ENCODE measurements at regions not wholly inside any gene's neighbourhood (a gene's known extent, or its start where the extent isn't known, plus 50 kb on each side); places are given as distances from the start of the nearest gene placed in this dataset.
"Not testable (repeated sequence)": the region's sequence is repeated elsewhere in the genome, so short reads cannot be mapped to it uniquely, and the experiment has no call there.

DNA sequence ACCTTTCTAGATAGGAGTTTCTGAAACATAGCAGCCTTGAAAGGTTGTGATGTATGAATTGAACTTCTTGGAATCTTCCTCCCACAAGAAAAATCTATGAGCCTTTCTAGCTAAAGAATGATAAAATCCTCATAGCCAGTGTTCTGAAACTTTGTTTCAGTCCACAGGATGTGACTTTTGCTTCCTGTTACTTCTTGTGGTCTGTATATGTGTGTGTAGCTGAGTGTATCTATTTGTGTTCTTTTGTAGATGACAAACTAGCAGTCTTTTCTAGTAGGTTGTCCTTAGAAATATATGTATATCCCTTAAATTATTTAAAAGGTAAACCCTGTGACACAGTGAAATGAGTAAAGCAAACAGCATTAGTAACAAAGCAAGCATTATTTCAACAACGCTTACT is 188.8 kb downstream of the MRPS30 start:
- WGBS, 2 donors = 87 to 96% methylated on average over 1 of the region's 1 CpG
- no peak for ATAC-seq
- intact Hi-C loops (cut with DNase I) = no loop called here

DNA sequence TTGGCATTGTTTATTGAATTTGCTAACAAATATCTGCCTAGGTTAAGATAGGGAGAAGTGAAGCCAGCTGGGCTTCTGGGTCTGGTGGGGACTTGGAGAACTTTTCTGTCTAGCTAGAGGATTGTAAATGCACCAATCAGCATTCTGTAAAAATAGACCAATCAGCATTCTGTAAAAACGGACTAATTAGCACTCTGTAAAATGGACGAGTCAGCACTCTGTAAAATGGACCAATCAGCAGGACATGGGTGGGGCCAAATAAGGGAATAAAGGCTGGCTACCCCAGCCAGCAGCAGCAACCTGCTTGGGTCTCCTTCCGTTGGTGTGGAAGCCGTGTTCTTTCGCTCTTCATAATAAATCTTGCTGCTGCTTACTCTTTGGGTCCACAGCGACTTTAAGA is 198.4 kb downstream of the MRPS30 start:
- H3K36me3 ChIP-seq; H3K9me3 ChIP-seq; H3K27ac ChIP-seq; DNase-seq; H3K27me3 ChIP-seq; intact Hi-C loops (cut with DNase I); H3K4me1 ChIP-seq; ATAC-seq; H3K4me3 ChIP-seq: not testable (repeated sequence)
- 83 to 88% methylated on average over 6 of the region's 6 CpGs for WGBS, 2 donors

More for the DNA sequence above, 188.8 kb downstream of the MRPS30 start:
- no peaks in the 10 kb centered on the region for H3K4me1 ChIP-seq
- no peaks in the 10 kb centered on the region for H3K9me3 ChIP-seq
- TF ChIP-seq, protein P1, sequence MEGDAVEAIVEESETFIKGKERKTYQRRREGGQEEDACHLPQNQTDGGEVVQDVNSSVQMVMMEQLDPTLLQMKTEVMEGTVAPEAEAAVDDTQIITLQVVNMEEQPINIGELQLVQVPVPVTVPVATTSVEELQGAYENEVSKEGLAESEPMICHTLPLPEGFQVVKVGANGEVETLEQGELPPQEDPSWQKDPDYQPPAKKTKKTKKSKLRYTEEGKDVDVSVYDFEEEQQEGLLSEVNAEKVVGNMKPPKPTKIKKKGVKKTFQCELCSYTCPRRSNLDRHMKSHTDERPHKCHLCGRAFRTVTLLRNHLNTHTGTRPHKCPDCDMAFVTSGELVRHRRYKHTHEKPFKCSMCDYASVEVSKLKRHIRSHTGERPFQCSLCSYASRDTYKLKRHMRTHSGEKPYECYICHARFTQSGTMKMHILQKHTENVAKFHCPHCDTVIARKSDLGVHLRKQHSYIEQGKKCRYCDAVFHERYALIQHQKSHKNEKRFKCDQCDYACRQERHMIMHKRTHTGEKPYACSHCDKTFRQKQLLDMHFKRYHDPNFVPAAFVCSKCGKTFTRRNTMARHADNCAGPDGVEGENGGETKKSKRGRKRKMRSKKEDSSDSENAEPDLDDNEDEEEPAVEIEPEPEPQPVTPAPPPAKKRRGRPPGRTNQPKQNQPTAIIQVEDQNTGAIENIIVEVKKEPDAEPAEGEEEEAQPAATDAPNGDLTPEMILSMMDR (IDR thresholded peaks at IDR 0.05) = no peak
- no peaks in the 10 kb centered on the region for H3K27me3 ChIP-seq
- H3K36me3 ChIP-seq = no peaks in the 10 kb centered on the region
- no peak overlapping the region for H3K27ac ChIP-seq
- H3K4me3 ChIP-seq = no peak overlapping the region
- DNase-seq = no peak

- no peak overlapping the region for H3K27ac ChIP-seq
- no peaks in the 10 kb centered on the region for H3K36me3 ChIP-seq
- no peak overlapping the region for H3K4me3 ChIP-seq
- no peak for ATAC-seq
- TF ChIP-seq, protein P1 (IDR thresholded peaks at IDR 0.05) = no peak
- 82 to 84% methylated on average over 4 of the region's 4 CpGs for WGBS, 2 donors
- intact Hi-C loops (cut with DNase I) = no loop called here
- no peaks in the 10 kb centered on the region for H3K4me1 ChIP-seq
- no peaks in the 10 kb centered on the region for H3K27me3 ChIP-seq
- DNase-seq = no peak
- H3K9me3 ChIP-seq = peaks cover 0 to 6% (median 0%) of the 10 kb centered on the region in 11 donors
These were observed 208.8 kb downstream of the MRPS30 start for GRCh38 chr5:45017568-45017967.

DNA sequence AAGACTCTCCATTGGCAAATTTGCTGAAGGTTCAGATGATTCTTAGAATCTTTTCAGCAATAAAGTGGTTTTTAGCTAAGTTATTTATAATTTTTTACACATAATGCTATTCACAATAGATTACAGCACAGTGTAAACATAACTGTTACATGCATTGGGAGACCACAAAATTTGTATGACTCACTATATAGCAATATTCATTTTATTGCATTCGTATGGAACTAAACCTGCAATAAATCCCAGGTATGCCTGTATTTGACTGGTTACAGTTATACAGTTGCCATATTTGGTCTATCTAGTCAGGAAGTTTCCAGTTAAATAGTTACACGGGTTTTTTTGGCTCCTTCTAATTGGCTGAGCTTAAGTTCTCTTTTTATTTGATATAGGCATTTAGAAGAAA is 220.8 kb downstream of the MRPS30 start:
- intact Hi-C loops (cut with DNase I) = no loop called here
- Histone ChIP-seq H3K36me3 (no peaks in the 10 kb centered on the region), H3K4me3 (no peak overlapping the region), H3K4me1 (no peaks in the 10 kb centered on the region), H3K27ac (no peak overlapping the region), H3K9me3 (no peaks in the 10 kb centered on the region), H3K27me3 (peaks cover 0 to 3% (median 0%) of the 10 kb centered on the region in 7 donors)
- TF ChIP-seq, protein P1 (IDR thresholded peaks at IDR 0.05) = no peak
- no peak for ATAC-seq
- no peak for DNase-seq
- 73 to 75% methylated on average over 2 of the region's 2 CpGs for WGBS, 2 donors

DNA sequence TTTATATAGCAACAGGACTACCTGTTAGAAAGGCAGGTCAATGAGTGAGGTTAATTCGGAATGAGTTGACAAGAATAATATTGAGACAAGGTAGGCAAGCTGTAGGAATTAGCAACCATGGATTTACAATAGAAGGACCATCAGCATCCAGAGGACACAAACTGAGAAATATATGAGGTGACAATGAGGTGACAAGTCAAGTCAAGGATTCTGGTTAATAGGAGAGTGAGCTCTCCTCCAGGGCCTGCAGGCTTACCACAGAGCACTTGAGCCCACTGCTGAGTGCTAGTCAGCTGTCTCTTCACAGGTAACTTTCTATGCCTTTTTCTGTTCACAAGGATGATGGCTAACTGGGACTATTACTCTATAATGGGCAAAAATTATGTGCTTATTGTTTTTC is 227.2 kb downstream of the MRPS30 start:
- intact Hi-C loops (cut with DNase I) = loop anchor here in 7 of 10 donors (5.0 to 10.0 kb wide), 6 partner anchors 476 to 661 kb away; partner anchors contain the start of gene HCN1 (in 3 of the 7)
- Histone ChIP-seq H3K4me1 (no peaks in the 10 kb centered on the region), H3K27me3 (peaks cover 0 to 3% (median 0%) of the 10 kb centered on the region in 7 donors), H3K9me3 (no peaks in the 10 kb centered on the region), H3K36me3 (no peaks in the 10 kb centered on the region), H3K4me3 (no peak overlapping the region), H3K27ac (no peak overlapping the region)
- no peak for DNase-seq
- TF ChIP-seq, protein P1 (IDR thresholded peaks at IDR 0.05) = no peak
- 86 to 97% methylated on average over 1 of the region's 1 CpG for WGBS, 2 donors
- ATAC-seq = no peak

Measured in heart right ventricle (tissue), 16 donors.